Activated CD8-positive, alpha-beta T cell treated with anti-CD3 and anti-CD28 coated beads, Interleukin-2, amount 10 ng/mL, durations not matched to agents 7 days and 5 days (primary cell): ENCODE measurements at regions not wholly inside any gene's neighbourhood (a gene's known extent, or its start where the extent isn't known, plus 50 kb on each side); places are given as distances from the start of the nearest gene placed in this dataset.

Experiments
- ATAC-seq: fragments of 150-1000 bp; cut with Tn5 transposase; one replicate; pipeline ENCODE4 v1.10.0; 2021; ENCODE audit warnings: moderate library complexity
- CTCF ChIA-PET: fragments of 350-600 bp; sonication (Branson Sonifier 250); formaldehyde crosslinking; loops from one replicate; lab custom pipeline; 2021; ENCODE audit warnings: antibody characterized with exemption; lab: Charles Lee
- POLR2A ChIA-PET: fragments of 350-600 bp; sonication (Branson Sonifier 250); formaldehyde crosslinking; loops from one replicate; lab custom pipeline; 2021; ENCODE audit warnings: antibody characterized with exemption; lab: Charles Lee
- DNase-seq: peaks from one replicate; pipeline ENCODE4 v3.0.0-alpha.2; 2020
- H3K27ac Mint-ChIP-seq: one replicate; pipeline ENCODE4 v1.8.0; 2021; ENCODE audit warnings: mild to moderate bottlenecking, mixed read lengths
- H3K27me3 Mint-ChIP-seq: one replicate; pipeline ENCODE4 v1.8.0; 2021; ENCODE audit warnings: low read depth, mixed read lengths
- H3K36me3 Mint-ChIP-seq: one replicate; pipeline ENCODE4 v1.8.0; 2021; ENCODE audit warnings: low read depth, mixed read lengths
- H3K4me1 Mint-ChIP-seq: one replicate; pipeline ENCODE4 v1.8.0; 2021; ENCODE audit warnings: low read depth, mixed read lengths
- H3K4me3 Mint-ChIP-seq: one replicate; pipeline ENCODE4 v1.8.0; 2021; ENCODE audit warnings: mild to moderate bottlenecking, mixed read lengths
- H3K9me3 Mint-ChIP-seq: one replicate; pipeline ENCODE4 v1.8.0; 2022; ENCODE audit warnings: mixed read lengths; ENCODE audit not compliant: insufficient read depth

GRCh38 chr3:110164632-110165369, 827.5 kb upstream of the DPPA4 start:
- no peak overlapping the region for H3K4me3 Mint-ChIP-seq
- no peaks in the 10 kb centered on the region for H3K9me3 Mint-ChIP-seq
- H3K27ac Mint-ChIP-seq = no peak overlapping the region
- no peaks in the 10 kb centered on the region for H3K4me1 Mint-ChIP-seq
- ATAC-seq (no peak), DNase-seq (no peak)
- H3K27me3 Mint-ChIP-seq = no peaks in the 10 kb centered on the region
- POLR2A ChIA-PET = no interaction called here
- CTCF ChIA-PET = interaction anchor here (0.6 to 0.8 kb wide), 2 partner anchors 20 to 150 kb away, joined by 3 read pairs; no protein-coding TSS in a partner anchor
- no peaks in the 10 kb centered on the region for H3K36me3 Mint-ChIP-seq

DNA sequence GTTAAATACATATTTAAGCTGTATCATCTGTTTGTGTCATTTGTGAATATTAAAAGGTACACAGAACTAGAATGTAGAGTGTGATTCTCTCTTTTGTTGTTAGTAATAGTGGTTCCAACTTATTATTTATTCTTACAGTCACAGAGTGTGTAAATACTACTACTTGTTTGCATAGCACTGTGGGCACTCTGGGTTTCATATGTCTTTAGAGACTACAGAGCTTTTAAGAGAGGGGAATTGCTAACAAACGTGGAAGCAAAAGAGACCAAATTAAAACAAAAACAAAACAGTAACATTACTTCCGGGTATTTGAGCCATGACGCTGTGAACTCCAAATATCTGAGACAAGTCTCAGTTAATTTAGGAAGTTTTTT, 828.0 kb upstream of the DPPA4 start:
- H3K27me3 Mint-ChIP-seq = no peaks in the 10 kb centered on the region
- H3K4me1 Mint-ChIP-seq = no peaks in the 10 kb centered on the region
- H3K9me3 Mint-ChIP-seq = no peaks in the 10 kb centered on the region
- CTCF ChIA-PET = interaction anchor here (0.6 kb wide), 1 partner anchor 19 kb away, joined by 3 read pairs; no protein-coding TSS in a partner anchor
- POLR2A ChIA-PET = no interaction called here
- H3K4me3 Mint-ChIP-seq = no peak overlapping the region
- H3K36me3 Mint-ChIP-seq = no peaks in the 10 kb centered on the region
- no peak for ATAC-seq
- DNase-seq = no peak
- H3K27ac Mint-ChIP-seq = no peak overlapping the region

GRCh38 chr3:110165753-110166152, 828.4 kb upstream of the DPPA4 start:
- DNase-seq = no peak
- no peak overlapping the region for H3K4me3 Mint-ChIP-seq
- H3K36me3 Mint-ChIP-seq = no peaks in the 10 kb centered on the region
- CTCF ChIA-PET = interaction anchor here (0.6 kb wide), 1 partner anchor 19 kb away, joined by 3 read pairs; no protein-coding TSS in a partner anchor
- POLR2A ChIA-PET = no interaction called here
- ATAC-seq = no peak
- H3K4me1 Mint-ChIP-seq = no peaks in the 10 kb centered on the region
- H3K27ac Mint-ChIP-seq = no peak overlapping the region
- no peaks in the 10 kb centered on the region for H3K27me3 Mint-ChIP-seq
- no peaks in the 10 kb centered on the region for H3K9me3 Mint-ChIP-seq

GRCh38 chr3:110166791-110167190, 829.4 kb upstream of the DPPA4 start:
- ChIA-PET POLR2A (no interaction called here), CTCF (no interaction called here)
- ATAC-seq = no peak
- no peaks in the 10 kb centered on the region for H3K9me3 Mint-ChIP-seq
- no peaks in the 10 kb centered on the region for H3K4me1 Mint-ChIP-seq
- no peaks in the 10 kb centered on the region for H3K36me3 Mint-ChIP-seq
- no peaks in the 10 kb centered on the region for H3K27me3 Mint-ChIP-seq
- H3K4me3 Mint-ChIP-seq = no peak overlapping the region
- no peak overlapping the region for H3K27ac Mint-ChIP-seq
- no peak for DNase-seq

- no peaks in the 10 kb centered on the region for H3K27me3 Mint-ChIP-seq
- CTCF ChIA-PET = no interaction called here
- H3K9me3 Mint-ChIP-seq = no peaks in the 10 kb centered on the region
- H3K4me3 Mint-ChIP-seq = no peak overlapping the region
- no peaks in the 10 kb centered on the region for H3K4me1 Mint-ChIP-seq
- no peak overlapping the region for H3K27ac Mint-ChIP-seq
- POLR2A ChIA-PET = no interaction called here
- DNase-seq (no peak), ATAC-seq (no peak)
- no peaks in the 10 kb centered on the region for H3K36me3 Mint-ChIP-seq
These were observed 837.6 kb upstream of the DPPA4 start for GRCh38 chr3:110174908-110175307.

DNA sequence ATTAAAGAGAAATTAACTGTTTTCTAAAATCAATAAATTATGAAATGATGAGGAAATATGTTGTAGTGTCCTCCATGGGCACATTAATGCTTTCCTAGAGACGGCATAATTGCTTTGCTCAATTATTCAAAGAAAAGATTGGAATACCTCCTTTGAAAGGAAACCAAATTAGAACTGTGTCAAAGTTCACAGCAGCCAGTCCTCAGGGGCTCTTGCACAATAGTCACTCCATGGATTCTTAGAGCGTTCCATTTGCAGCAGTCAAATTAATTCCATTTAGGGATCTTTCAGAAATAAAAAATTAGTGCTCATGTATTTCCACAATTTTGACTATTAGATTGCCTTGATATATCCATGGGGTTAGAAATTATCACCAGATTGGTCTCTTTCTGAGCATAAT, 841.6 kb upstream of the DPPA4 start:
- Mint-ChIP-seq H3K4me3 (no peak overlapping the region), H3K27me3 (no peaks in the 10 kb centered on the region), H3K9me3 (no peaks in the 10 kb centered on the region), H3K27ac (no peak overlapping the region), H3K36me3 (no peaks in the 10 kb centered on the region), H3K4me1 (no peaks in the 10 kb centered on the region)
- CTCF ChIA-PET = no interaction called here
- POLR2A ChIA-PET = no interaction called here
- DNase-seq (no peak), ATAC-seq (no peak)

GRCh38 chr3:110180733-110181132, 843.4 kb upstream of the DPPA4 start:
- POLR2A ChIA-PET = no interaction called here
- H3K4me3 Mint-ChIP-seq = no peak overlapping the region
- no peak for DNase-seq
- H3K36me3 Mint-ChIP-seq = no peaks in the 10 kb centered on the region
- no peaks in the 10 kb centered on the region for H3K27me3 Mint-ChIP-seq
- H3K4me1 Mint-ChIP-seq = no peaks in the 10 kb centered on the region
- CTCF ChIA-PET = no interaction called here
- no peaks in the 10 kb centered on the region for H3K9me3 Mint-ChIP-seq
- no peak overlapping the region for H3K27ac Mint-ChIP-seq
- no peak for ATAC-seq

- Mint-ChIP-seq H3K27ac (no peak overlapping the region), H3K9me3 (no peaks in the 10 kb centered on the region), H3K4me1 (no peaks in the 10 kb centered on the region), H3K36me3 (no peaks in the 10 kb centered on the region), H3K4me3 (no peak overlapping the region), H3K27me3 (no peaks in the 10 kb centered on the region)
- ChIA-PET CTCF (no interaction called here), POLR2A (no interaction called here)
- ATAC-seq = no peak
- no peak for DNase-seq
These were observed 843.9 kb upstream of the DPPA4 start for GRCh38 chr3:110181226-110181625.

DNA sequence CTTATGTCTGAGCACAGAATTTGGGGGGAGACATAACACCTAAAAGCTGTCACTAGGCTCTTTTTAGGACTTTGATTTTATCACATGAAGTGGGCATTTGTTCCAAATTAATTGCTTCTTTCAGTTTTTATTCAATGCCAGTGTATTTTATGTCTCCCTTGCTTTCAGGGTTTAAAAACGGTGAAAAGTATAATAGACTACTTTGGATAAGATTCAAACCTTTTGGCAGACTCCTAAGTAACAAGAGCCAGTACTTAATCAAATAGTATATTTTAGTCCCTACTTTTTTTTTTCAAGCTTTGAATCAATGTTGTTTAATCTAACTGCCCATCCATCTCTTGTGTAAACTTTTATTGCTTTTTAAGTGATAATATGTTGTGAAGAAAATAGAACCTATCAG, 847.2 kb upstream of the DPPA4 start:
- H3K4me3 Mint-ChIP-seq = no peak overlapping the region
- CTCF ChIA-PET = interaction anchor here (0.6 kb wide), 1 partner anchor 19 kb away, joined by 3 read pairs; no protein-coding TSS in a partner anchor
- no peak for ATAC-seq
- no peaks in the 10 kb centered on the region for H3K36me3 Mint-ChIP-seq
- no peak overlapping the region for H3K27ac Mint-ChIP-seq
- no peaks in the 10 kb centered on the region for H3K27me3 Mint-ChIP-seq
- DNase-seq = no peak
- H3K9me3 Mint-ChIP-seq = no peaks in the 10 kb centered on the region
- POLR2A ChIA-PET = no interaction called here
- no peaks in the 10 kb centered on the region for H3K4me1 Mint-ChIP-seq

- no peaks in the 10 kb centered on the region for H3K9me3 Mint-ChIP-seq
- DNase-seq (no peak), ATAC-seq (no peak)
- ChIA-PET CTCF (no interaction called here), POLR2A (no interaction called here)
- no peak overlapping the region for H3K4me3 Mint-ChIP-seq
- no peak overlapping the region for H3K27ac Mint-ChIP-seq
- H3K27me3 Mint-ChIP-seq = no peaks in the 10 kb centered on the region
- H3K4me1 Mint-ChIP-seq = no peaks in the 10 kb centered on the region
- H3K36me3 Mint-ChIP-seq = no peaks in the 10 kb centered on the region
These were observed 855.7 kb upstream of the DPPA4 start for GRCh38 chr3:110193074-110193473.

GRCh38 chr3:110198717-110199587, 861.6 kb upstream of the DPPA4 start:
- H3K4me1 Mint-ChIP-seq = no peaks in the 10 kb centered on the region
- ChIA-PET CTCF (no interaction called here), POLR2A (no interaction called here)
- H3K4me3 Mint-ChIP-seq = no peak overlapping the region
- no peaks in the 10 kb centered on the region for H3K36me3 Mint-ChIP-seq
- ATAC-seq (no peak), DNase-seq (no peak)
- no peaks in the 10 kb centered on the region for H3K9me3 Mint-ChIP-seq
- H3K27ac Mint-ChIP-seq = no peak overlapping the region
- H3K27me3 Mint-ChIP-seq = no peaks in the 10 kb centered on the region

GRCh38 chr3:110199588-110199943, 862.2 kb upstream of the DPPA4 start:
- no peak overlapping the region for H3K27ac Mint-ChIP-seq
- no peaks in the 10 kb centered on the region for H3K27me3 Mint-ChIP-seq
- ChIA-PET POLR2A (no interaction called here), CTCF (no interaction called here)
- no peaks in the 10 kb centered on the region for H3K36me3 Mint-ChIP-seq
- no peak overlapping the region for H3K4me3 Mint-ChIP-seq
- ATAC-seq (no peak), DNase-seq (no peak)
- H3K4me1 Mint-ChIP-seq = no peaks in the 10 kb centered on the region
- H3K9me3 Mint-ChIP-seq = no peaks in the 10 kb centered on the region
